ENCODE measurements at regions not wholly inside any gene's neighbourhood (a gene's known extent, or its start where the extent isn't known, plus 50 kb on each side); places are given as distances from the start of the nearest gene placed in this dataset.

DNA sequence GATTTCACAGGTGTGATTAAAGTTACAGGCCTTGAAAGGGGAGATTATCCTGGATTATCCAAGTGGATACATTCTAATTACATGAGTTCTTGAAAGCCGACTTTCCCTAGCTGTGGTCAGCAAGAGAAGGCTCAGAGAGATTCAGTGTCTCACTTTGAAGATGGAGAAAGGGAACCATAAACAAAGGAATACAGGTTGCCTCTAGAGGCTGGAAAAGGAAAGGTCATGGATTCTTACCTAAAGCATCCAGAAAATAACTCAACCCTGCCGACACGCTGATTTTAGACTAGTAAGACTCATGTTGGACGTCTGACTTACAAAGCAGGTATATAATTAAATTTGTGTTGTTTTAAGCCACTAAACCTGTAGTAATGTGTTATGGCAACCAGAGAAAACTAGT, 1095.7 kb upstream of the ZEB2 start:
- Mint-ChIP-seq H3K27me3 (ENCODE audit: unreplicated experiment) (no peaks in the 10 kb centered on the region), H3K9me3 (ENCODE audit: unreplicated experiment) (peaks cover 5% of the 10 kb centered on the region), H3K36me3 (ENCODE audit: unreplicated experiment) (no peaks in the 10 kb centered on the region), H3K27ac (ENCODE audit: unreplicated experiment) (no peak overlapping the region), H3K4me3 (ENCODE audit: unreplicated experiment) (no peak overlapping the region), H3K4me1 (ENCODE audit: unreplicated experiment) (peaks cover 7% of the 10 kb centered on the region)
- no peak for DNase-seq (ENCODE audit: extremely low spot score, unreplicated experiment)
- TF ChIP-seq, protein P1, sequence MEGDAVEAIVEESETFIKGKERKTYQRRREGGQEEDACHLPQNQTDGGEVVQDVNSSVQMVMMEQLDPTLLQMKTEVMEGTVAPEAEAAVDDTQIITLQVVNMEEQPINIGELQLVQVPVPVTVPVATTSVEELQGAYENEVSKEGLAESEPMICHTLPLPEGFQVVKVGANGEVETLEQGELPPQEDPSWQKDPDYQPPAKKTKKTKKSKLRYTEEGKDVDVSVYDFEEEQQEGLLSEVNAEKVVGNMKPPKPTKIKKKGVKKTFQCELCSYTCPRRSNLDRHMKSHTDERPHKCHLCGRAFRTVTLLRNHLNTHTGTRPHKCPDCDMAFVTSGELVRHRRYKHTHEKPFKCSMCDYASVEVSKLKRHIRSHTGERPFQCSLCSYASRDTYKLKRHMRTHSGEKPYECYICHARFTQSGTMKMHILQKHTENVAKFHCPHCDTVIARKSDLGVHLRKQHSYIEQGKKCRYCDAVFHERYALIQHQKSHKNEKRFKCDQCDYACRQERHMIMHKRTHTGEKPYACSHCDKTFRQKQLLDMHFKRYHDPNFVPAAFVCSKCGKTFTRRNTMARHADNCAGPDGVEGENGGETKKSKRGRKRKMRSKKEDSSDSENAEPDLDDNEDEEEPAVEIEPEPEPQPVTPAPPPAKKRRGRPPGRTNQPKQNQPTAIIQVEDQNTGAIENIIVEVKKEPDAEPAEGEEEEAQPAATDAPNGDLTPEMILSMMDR (IDR thresholded peaks at IDR 0.05), result no peak

DNA sequence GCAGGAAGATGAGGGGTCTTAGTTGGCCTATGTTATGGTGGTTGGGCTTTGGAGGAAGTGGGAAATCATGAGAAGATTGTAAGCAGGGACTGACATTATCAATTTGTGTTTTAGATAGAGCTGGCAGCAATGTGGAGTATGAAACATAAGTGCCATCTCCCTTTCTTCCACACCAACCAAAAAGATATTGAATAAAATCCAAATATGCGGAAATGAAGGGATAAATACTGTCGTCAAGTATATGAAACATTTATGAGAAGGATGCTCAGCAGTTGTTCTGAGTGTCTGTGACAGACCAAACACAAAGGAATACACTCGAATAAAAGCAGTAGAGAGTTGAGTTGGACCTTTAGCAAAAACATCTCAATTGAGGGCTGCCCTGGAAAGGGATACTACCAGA, 1090.0 kb upstream of the ZEB2 start:
- Mint-ChIP-seq H3K4me1 (ENCODE audit: unreplicated experiment) (no peaks in the 10 kb centered on the region), H3K4me3 (ENCODE audit: unreplicated experiment) (no peak overlapping the region), H3K36me3 (ENCODE audit: unreplicated experiment) (no peaks in the 10 kb centered on the region), H3K9me3 (ENCODE audit: unreplicated experiment) (peaks cover 4% of the 10 kb centered on the region), H3K27me3 (ENCODE audit: unreplicated experiment) (no peaks in the 10 kb centered on the region), H3K27ac (ENCODE audit: unreplicated experiment) (no peak overlapping the region)
- DNase-seq (ENCODE audit: extremely low spot score, unreplicated experiment), result no peak
- TF ChIP-seq, protein P1 (IDR thresholded peaks at IDR 0.05), result no peak

DNA sequence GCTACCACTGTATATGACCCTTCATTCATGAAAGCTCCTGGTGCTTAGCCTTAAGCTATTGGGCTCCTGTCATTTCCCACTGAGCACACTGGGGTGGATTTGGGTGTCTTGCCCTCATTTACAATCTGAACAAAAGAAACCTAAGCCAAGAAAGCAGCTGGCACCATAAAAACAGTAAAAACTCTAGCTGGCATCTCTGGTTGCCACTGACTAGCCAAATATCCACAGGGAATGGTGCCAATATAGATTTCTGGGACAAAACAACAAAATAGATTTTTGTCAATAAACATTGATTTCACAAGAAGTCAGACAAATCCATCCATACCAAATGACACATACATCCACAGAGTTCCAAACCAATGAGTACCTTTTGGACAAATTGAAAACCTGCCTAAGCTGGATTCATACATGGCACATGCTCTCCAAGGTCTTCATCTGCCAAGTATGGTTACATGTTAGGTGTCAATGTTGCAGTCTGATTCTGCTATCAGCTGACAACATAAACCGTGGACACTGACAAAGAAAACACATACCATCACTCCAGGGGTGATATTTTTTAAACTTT, 1081.5 kb upstream of the ZEB2 start:
- H3K27ac Mint-ChIP-seq (ENCODE audit: unreplicated experiment), result no peak overlapping the region
- no peaks in the 10 kb centered on the region for H3K27me3 Mint-ChIP-seq (ENCODE audit: unreplicated experiment)
- H3K9me3 Mint-ChIP-seq (ENCODE audit: unreplicated experiment), result peaks cover 8% of the 10 kb centered on the region
- no peak for DNase-seq (ENCODE audit: extremely low spot score, unreplicated experiment)
- H3K4me1 Mint-ChIP-seq (ENCODE audit: unreplicated experiment), result peaks cover 17% of the 10 kb centered on the region
- no peak overlapping the region for H3K4me3 Mint-ChIP-seq (ENCODE audit: unreplicated experiment)
- TF ChIP-seq, protein P1 (IDR thresholded peaks at IDR 0.05), result no peak
- no peaks in the 10 kb centered on the region for H3K36me3 Mint-ChIP-seq (ENCODE audit: unreplicated experiment)

DNA sequence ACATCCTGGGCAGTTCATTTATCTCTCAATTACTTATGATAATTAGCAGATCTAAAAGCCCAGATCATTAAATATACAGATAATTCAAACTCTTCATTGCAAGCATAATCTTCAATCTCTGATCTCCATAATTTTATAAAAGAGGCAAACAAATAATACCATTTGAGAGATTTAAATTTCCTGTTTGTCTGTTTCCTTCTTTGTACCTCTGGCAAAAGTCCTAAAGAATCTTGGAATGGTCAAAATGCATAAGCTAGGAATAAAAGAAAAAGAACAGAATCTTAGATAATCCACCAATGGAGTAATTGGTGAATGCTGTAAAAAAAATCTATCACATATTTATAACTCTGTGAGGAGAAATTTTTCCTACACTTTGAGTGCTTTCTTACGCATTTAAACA, 1080.9 kb upstream of the ZEB2 start:
- no peak for DNase-seq (ENCODE audit: extremely low spot score, unreplicated experiment)
- Mint-ChIP-seq H3K27me3 (ENCODE audit: unreplicated experiment) (no peaks in the 10 kb centered on the region), H3K27ac (ENCODE audit: unreplicated experiment) (no peak overlapping the region), H3K4me3 (ENCODE audit: unreplicated experiment) (no peak overlapping the region), H3K4me1 (ENCODE audit: unreplicated experiment) (peaks cover 21% of the 10 kb centered on the region), H3K36me3 (ENCODE audit: unreplicated experiment) (no peaks in the 10 kb centered on the region), H3K9me3 (ENCODE audit: unreplicated experiment) (peaks cover 8% of the 10 kb centered on the region)
- TF ChIP-seq, protein P1 (IDR thresholded peaks at IDR 0.05), result no peak

DNA sequence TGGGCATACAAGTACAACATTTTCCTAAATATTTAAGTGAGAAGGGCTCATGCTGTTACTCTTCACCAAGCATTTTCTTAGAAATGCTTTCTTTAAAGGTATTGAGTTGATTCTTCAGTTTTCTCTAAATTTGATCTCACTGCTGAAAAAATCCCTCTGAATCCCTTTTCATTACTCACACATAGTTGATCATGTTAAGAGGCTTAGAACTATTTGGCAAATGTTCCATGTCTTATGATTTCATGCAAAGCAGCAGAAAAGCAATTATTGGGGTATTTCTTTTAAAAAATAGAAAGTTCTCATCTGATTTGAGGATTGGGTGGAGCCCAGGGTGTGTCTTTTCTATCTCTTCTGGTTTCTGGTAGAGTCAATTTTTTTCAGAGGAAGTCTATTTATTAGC, 1079.8 kb upstream of the ZEB2 start:
- no peak for DNase-seq (ENCODE audit: extremely low spot score, unreplicated experiment)
- Mint-ChIP-seq H3K4me3 (ENCODE audit: unreplicated experiment) (no peak overlapping the region), H3K27ac (ENCODE audit: unreplicated experiment) (no peak overlapping the region), H3K36me3 (ENCODE audit: unreplicated experiment) (no peaks in the 10 kb centered on the region), H3K27me3 (ENCODE audit: unreplicated experiment) (no peaks in the 10 kb centered on the region), H3K4me1 (ENCODE audit: unreplicated experiment) (peaks cover 28% of the 10 kb centered on the region), H3K9me3 (ENCODE audit: unreplicated experiment) (peaks cover 8% of the 10 kb centered on the region)
- TF ChIP-seq, protein P1 (IDR thresholded peaks at IDR 0.05), result no peak

Measured in osteocyte (in vitro differentiated cells).